HG03354 (cell line): ENCODE measurements at regions not wholly inside any gene's neighbourhood (a gene's known extent, or its start where the extent isn't known, plus 50 kb on each side); places are given as distances from the start of the nearest gene placed in this dataset.

Experiments
- ATAC-seq: cut with Tn5 transposase; IDR thresholded peaks from one replicate; pipeline ENCODE4 v1.9.1; 2021; ENCODE audit warnings: mild to moderate bottlenecking; ENCODE audit not compliant: unreplicated experiment, poor library complexity, severe bottlenecking

DNA sequence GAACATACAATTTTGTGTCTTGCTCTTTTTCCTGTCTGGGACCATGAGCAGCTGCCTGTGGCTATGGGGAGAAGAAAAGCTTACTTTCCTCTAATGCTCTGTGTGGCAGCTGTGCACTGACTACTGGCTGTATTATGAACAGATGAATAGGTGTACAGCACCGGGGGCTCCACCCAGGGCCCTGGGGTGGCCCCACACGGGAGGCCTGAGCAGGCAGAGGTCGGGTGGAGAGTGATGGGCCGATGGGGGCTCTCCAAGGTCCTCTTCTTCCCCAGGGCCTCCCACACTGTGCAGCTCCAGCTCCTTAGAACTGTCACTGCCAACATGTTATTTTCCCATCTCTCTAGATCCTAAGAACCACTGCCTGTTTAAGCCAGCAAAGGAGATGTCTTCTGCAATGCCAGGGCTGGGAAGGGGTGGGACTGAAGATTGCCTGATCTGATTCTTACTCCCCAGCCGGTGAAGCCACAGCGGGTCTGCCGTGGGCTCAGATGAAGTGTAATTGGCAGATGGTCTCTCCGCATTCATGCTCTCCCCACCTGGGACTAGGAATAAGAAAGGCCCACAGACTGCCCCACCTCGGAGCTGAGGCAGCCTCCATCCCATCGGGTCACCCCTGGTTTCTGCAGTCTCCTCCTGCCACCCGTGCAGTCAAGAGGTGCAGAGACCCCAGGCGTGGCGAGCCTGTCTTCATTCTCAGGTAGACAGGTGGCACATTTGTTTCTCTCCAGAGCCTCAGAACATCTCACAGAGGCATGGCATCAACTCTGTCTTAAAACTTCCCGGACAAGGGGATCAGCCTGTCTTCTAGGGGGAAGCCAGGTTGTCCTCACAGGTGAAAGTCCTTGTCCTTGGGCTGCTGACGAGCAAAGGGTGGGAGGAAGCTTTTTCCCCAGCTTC lies 186.5 kb upstream of the GALNT2 start:
- no peak for ATAC-seq

DNA sequence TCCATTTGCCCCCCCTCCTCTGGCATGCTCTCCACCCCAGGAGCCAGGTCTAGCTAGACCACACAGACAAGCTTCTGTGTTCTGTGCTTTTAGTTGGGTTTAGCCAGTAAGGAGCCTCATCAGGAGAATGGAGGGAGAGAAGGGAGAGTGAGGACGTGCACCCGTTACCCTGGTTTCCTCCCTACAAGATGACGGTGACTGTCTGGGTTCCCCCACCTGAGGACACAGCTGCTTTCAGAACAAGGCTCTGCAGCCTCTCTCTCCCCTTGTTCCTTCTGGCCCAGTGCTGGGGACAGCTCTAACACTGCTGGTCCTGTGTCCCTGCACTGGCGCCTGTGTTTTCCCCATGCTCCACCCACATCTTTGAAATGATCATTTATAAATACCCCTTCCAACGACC lies 184.4 kb upstream of the GALNT2 start:
- no peak for ATAC-seq

DNA sequence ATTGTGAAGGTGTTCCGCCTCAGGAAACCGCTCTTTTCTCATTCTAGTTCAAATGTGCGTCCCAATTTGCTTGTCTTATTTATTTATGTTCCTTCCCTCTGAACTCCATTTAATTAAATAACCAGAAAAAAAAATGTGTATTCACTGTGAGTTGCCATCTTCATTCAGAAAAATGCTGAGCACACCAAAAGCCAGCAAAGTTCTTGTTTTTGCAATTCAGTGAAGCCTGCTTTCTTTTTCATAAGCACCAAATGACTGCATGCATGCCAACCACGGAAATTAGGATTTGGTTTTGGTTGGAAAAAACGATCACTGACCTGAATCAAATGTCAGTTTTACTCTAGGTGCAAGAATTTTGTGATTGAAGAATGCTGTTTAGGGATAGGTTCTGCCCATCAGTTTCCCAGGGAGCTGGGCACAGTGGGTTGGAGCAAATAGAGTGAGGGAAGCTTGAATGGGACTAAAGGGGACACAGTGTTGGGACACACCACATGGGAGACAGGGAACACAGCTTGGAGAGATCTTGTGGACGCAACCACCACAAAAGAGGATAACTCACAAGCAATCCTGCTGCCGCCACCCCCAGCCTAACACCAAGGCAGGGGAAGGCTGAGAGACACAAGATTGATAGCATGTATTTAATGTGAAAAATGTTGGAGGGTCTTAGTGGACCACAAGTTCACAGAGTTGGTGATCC lies 183.4 kb upstream of the GALNT2 start:
- ATAC-seq, result no peak

DNA sequence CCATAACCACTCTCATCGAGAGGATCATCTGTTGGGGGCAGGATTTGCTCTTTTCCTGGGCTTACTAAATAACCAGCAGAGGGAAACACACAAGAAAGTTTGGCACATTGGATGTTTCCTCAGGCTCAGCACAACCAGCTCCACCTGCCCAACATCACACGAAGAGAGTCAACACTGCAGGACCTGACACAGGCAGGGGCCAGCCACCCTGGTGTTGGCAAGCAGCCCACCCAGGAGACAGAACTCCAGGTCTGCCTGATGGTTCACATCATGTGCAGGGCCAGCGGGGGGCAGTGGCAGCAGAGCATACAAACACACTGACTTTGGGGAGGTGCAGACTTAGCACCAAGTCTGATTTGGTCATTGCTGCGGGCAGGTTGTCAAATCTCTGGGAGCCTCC lies 182.3 kb upstream of the GALNT2 start:
- no peak for ATAC-seq

DNA sequence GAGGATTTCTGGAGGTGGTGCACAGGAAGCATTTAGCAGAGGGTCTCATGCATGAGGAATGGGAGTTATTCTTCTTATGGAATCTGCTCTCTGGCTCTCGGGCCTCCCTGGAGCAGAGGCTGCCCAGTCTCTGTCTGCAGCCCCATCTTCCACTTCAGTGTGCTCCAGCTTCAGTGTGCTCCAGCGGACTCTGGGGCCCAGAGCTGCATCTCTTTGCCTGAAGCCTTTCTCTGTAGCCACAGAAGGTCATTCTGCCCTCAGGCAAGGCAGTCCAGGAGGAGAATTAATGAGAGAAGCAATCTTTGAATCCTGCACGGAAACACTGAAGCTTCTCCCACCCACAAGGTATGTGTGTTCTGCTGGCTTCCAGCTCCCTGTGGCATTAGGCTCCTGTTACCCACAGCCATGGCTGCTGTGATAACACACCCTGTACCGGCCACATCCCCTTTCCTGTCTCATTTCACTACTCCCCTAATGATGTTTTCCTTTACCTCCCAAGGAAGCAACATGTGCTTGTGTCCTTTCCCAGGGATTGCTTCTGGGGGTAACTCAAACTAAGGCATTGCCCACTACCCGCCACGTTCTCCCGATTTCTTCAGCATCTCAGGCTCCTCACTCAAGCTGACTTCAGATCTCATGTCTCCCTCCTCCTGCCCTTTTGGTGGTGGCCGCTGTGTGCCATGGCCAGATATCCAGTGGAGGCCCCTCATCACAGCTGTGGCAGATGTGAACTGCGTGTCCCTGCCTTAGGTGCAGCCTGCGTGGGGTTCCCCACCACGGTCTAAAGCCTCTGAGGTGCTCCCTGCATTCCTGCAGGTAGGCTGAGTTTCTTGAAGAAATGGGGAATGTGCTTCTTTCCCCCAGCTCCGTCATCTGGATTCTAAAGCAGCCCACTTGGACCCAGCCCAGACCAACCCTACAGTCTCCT lies 181.2 kb upstream of the GALNT2 start:
- no peak for ATAC-seq

DNA sequence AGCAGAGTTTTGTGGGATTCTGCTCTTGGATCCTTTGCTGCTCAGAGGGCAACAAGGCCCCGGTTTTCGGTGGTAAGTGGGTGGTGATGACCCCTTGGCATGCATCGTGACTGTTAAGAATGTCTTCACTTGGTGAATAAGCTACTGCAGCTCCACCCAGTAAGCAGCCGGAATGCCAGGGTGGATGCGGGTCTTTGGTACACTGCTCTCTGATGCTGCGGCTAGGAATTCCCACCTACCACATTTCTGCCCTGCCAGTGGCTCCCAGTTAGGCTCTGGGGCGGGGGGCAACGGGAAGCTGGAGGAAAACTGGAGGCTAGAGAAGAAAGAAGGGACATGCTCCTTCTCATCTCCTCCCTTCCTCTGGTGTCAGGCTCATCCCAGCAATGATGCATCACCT lies 180.4 kb upstream of the GALNT2 start:
- no peak for ATAC-seq

DNA sequence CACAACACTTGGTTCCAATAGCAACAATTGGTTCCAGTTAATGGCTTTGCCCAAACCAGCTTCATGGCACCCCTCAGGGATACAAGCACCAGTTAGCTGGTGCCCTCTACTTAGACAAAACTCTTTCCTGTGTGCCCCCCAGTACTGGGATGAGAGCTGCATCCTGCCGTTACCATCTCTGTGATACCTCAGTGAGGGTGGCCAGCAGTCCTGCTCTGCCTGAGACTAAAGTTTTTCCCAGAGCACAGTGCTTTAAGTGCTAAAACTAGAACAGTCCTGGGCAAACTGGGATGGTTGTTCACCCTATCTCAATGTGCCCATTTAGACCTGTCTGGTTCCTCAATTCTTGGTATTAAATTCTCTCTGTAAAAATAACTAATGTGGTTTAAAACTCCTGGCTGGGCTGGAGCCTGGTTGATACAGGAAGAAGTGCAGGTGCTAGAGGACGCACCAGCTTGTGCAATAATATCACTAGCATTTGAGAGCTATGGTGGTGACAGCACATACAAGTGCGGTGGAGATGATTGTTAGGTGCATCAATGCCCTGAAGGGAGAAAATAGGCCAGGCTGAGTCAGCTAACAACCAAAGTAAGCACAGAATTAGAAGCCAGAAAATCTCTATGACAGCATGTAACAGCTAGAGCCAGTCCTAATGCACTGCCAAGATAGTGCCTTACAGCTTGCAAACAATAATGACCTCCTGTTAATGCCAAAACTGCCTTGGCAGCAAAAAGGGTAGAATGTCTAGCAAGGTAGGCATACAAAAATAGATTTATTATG lies 179.8 kb upstream of the GALNT2 start:
- ATAC-seq, result no peak

DNA sequence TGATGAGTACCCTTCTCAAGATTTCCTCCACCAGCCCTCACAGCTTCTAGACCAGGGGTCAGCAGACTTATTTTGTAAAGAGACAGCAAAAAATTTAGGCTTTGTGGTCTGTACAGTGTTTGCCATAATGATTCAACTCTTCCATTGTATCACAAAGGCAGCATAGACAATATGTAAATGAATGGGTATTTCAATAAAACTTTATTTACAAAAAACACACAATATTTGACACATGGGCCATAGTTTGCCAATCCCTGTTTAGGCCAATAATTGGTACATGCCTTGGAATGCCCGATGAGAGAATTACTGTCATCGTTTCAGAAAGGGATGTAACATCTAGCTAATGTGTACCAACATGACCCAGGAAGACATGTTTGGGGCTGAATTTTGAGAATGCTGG lies 178.9 kb upstream of the GALNT2 start:
- ATAC-seq, result no peak

DNA sequence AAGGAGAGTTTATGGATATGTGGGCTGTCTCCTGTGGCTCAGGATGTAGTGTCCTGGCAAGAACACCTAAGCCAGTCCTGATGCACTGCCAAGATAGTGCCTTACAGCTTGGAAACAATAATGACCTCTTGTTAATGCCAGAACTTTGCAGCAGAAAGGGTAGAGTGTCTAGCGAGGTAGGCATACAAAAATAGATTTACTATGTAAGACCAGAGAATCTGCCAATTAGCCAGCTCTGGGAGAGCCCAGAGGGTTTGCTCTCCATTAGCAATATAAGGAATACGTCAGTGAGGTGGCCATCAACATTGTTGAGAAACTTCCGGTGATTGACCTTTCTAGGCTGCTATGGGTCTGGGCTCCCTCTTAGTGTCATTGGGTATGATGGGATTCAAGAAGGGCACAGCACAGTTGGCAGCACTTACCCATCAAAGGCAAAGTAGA lies 178.5 kb upstream of the GALNT2 start:
- ATAC-seq, result no peak

DNA sequence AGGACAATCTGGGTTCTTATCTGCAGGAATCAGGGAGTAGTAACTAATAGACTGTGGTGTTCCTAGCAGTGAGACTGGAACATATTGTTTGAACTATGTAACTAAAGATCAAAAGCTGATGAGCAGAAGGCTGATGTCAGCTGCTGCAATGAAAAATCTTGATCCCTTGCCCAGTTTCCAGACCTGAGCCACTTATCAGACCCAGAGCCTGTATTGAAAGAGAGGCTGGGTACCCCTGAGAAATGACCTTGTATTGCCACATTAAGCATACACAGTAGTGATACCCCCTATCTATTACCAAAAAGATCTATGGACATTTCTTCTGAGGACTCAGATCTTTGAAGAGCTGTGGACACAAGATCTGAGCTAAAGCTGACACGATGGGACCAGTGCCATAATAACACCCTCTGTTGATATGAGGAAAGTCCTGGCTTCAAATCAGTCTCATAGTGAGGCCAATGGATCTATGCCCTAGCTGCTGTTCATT lies 178.0 kb upstream of the GALNT2 start:
- no peak for ATAC-seq

DNA sequence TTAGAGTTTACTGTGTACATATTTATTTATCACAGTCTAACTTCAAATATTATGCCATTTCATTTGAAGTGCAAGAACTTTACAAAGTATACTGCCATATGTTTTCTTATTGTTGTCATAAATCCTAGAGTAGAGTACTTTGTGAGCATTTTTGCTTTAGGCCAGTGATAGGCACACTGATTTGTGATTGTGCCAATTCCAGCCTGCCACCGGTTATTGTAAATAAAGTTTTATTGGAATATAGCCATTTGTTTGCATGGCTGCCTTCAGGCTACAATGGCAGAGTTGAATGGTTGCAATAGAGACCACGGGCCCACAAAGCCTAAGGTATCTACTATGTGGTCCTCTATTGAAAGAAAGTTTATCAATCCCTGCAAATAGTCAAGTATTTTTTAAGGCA lies 175.8 kb upstream of the GALNT2 start:
- no peak for ATAC-seq

DNA sequence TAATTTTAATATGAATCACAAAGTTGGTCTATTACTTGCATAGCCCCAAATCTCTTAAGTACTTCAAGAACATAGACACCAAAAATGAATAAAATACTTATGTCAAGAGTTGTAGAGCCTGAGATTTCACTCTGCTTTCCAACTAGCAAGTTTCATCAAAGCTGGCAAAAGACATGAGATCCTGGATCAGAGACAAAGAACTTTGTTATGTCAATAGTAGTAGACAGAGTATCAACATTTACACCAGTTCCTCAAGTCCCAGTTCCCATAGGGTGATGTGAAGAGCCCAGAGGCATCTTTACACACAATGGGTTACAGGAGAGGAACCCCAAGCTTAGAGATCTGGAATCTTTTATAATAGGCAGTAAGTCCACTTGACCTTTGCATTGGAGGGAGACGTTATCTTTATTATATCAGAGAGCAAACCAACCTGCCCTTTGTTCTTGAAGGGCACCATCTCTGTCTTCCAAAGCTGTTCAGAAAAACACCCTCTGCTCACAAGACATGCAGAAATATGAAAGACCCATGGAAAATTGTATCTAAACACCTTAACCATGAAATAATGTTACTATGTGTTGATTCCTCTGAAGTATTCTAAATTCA lies 174.4 kb upstream of the GALNT2 start:
- no peak for ATAC-seq

DNA sequence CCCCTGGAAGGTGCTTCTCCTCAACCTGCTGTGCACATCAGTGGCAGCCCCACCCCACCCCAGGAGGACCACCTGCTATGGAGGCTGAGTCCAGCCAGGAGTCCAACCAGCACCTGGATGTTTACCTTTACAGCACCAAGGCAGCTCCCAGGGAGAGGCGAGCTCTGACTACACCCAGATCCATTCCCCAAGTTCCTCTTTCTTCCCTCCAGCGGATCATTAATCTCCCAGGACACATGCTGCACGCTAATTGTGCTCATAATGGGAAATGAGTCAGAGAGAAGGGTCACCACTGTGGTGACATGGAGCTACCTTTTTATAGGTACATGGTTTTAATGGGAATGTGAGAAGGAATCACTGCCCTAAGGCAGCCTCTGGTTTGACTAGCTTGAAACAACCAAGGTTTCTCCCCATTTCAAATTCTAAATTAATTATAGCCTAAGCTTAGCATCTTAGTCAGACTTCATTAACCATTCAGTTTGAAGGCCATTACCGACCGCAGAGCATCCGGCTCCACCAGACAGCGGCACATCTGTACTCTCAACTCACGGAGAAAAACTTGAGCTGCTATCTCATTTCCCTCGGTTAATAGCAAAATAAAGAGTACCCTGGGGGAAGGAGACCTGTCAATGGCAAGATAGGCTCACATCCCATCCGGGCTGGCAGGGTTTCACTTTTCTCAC lies 173.1 kb upstream of the GALNT2 start:
- ATAC-seq, result no peak

DNA sequence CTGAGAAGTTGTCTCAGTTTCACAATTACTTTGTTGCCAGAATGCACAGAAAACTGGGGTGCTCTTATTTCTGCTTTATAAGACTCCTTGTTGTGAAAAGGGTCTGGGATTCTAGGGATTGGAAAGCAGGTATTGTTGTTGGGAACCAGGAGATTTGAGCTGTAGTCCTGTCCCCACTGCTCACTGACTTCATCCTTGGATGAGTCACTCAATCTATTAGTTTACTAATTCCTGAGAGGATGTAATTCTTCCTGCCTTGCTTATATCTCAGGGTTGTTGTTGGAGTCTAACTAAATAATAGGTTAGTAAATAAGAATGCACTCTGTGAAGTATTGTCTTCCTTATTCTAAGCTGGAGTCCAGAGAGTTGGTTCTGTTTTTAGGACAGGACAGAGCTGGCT lies 172.5 kb upstream of the GALNT2 start:
- ATAC-seq, result no peak

DNA sequence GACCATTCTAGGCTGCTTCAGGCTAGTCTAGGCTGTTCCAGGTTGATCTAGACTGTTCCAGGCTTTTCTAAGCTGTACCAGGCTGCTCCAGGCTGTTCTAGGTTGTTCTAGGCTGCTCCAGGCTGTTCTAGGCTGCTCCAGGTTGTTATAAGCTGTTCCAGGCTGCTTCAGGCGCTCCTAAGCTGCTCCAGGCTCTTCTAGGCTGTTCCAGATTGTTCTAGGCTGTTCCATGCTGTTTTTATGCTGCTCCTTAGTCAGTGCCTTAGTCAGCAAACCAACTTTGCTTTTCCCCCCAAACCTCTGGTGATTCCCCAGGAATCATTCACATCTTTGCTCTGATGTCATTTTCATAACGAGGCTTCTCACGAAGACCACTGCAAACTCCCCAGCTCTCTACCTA lies 171.4 kb upstream of the GALNT2 start:
- no peak for ATAC-seq

DNA sequence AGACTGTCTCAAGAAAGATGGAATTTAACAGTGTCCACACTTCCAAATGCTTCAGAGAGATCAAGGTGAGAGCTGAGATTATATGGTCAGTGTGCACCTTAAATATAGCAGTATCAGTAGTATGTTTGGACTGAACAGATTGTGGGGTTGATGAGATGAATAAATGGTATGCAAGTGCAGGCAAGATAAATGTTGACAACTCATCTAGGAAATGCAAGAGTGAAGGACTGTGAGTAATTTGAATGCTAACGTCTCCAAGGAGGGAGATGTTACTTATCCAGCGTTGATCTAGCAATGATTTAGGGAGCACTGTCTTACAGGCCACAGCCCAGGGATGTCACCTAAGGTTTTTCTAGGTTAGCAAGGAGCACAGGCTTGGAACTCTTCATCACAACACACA lies 170.7 kb upstream of the GALNT2 start:
- ATAC-seq, result no peak

DNA sequence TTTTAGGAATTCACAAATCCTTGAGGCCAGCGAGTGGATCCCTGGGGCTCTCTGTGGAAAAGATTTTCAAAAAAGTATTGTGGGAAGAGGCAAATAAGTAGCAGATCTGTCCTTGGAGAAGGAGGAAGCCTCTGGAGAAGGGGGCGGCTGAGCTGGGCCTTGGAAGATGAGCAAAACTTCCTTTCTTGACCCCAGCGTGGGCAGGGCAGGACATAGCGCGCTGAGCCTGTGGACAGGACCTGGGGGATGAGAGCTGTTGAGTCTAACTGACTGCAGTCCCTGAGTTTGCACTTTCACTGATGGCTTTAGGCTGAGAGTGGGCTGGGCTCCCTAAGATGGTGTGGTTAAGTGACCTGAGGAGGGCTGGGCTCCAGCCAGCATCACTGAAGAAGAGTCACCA lies 170.2 kb upstream of the GALNT2 start:
- ATAC-seq, result no peak

DNA sequence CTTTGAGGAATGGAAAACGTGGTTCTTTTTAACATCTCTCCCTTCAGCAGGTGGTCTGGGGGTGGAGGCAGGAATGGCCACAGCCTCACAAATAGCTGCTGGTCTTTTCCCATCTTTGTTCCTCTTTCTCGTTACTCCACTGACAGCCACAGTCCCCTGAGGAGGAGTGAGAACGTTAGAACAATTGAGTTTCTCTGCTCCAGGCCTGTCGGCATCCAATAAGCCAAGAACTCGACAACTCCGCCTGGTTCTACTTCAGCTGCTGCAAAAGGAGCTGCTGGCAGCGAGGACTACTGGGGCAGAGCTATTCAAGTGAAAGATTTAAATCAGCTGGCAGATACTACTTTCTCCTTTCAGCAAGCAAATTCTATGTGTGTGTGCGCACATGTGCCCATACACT lies 169.5 kb upstream of the GALNT2 start:
- ATAC-seq, result no peak
